ENCODE measurements at regions not wholly inside any gene's neighbourhood (a gene's known extent, or its start where the extent isn't known, plus 50 kb on each side); places are given as distances from the start of the nearest gene placed in this dataset.
A peak's percentile ranks its signal among the peaks of the same experiment; 100 is the strongest.

DNA sequence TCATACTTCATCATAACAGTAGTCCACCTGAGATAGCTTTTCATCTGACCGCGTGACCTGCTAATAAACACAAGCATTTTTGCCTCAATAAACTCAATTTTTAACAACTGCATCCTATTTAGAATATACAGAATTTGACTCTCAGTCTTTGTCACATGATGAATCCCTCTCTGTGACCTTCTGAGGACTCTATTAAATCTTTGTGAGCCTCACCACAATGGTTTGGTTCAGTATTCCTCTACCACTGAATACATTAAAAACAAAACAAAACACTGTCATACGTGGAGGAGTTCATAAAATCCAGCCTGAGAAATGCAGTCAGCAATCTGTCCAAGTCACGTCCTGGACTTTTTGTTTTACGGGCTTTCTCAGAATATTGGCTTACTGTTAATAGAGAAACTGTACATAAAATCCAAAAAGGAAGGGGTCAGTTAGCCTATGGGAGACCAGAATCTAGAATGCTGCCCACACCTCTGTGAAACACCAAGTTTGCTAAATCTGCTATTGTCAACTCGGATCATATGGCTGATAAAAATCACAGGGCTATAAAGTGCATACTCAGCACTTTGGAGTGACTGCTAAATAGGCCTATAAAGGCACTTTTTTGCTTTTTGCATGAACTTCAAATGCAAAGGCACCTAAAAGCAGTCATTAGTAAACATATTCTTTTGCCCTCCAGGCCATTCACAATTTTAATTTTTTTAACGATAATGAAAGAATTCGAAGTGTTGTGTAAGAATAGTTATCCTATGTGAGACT, 190.3 kb upstream of the HDDC2 start:
- Histone ChIP-seq H3K4me2 (ENCODE audit: insufficient read depth in 1 of 2, low read depth in 2 of 2, low read length in 2 of 2) (no peak overlapping the region), H4K91ac (replicated peaks; ENCODE audit: insufficient read length, low read length) (no peak overlapping the region), H2AK5ac (ENCODE audit: low read depth, low read length) (no peak overlapping the region), H3K79me1 (ENCODE audit: low read depth, low read length) (no peaks in the 10 kb centered on the region), H3K9me3 (ENCODE audit: insufficient read depth in 2 of 2, low read depth in 1 of 2, low read length in 1 of 2) (no peaks in the 10 kb centered on the region), H3K14ac (ENCODE audit: insufficient read length) (no peak overlapping the region), H2BK5ac (ENCODE audit: low read depth, low read length) (no peak overlapping the region), H3K27me3 (replicated peaks in 1 of 4; ENCODE audit: control insufficient read depth in 3 of 4, extremely low read depth in 1 of 4, insufficient read depth in 3 of 4, low read length in 3 of 4) (no peaks in the 10 kb centered on the region), H3K18ac (ENCODE audit: extremely low read depth, low read length) (no peak overlapping the region), H2BK120ac (replicated peaks; ENCODE audit: low read depth, low read length) (no peak overlapping the region), H3K4me3 (ENCODE audit: extremely low read depth in 1 of 4, insufficient read depth in 2 of 4, low read depth in 3 of 4, low read length in 4 of 4) (no peak overlapping the region), H3K9ac (replicated peaks in 1 of 4; ENCODE audit: extremely low read depth in 1 of 4, low read depth in 3 of 4, low read length in 3 of 4) (no peak overlapping the region), H2BK12ac (ENCODE audit: low read depth, low read length) (no peak overlapping the region), H3K4me1 (replicated peaks in 1 of 4; ENCODE audit: control insufficient read depth in 3 of 4, insufficient read depth in 4 of 4, low read length in 3 of 4) (no peaks in the 10 kb centered on the region), H3K56ac (replicated peaks; ENCODE audit: insufficient read length, low read depth, low read length) (no peak overlapping the region), H3K4ac (replicated peaks; ENCODE audit: insufficient read length, low read depth, low read length) (no peak overlapping the region), H4K20me1 (replicated peaks in 1 of 2; ENCODE audit: control insufficient read depth in 1 of 2, insufficient read depth in 2 of 2, low read length in 2 of 2) (no peaks in the 10 kb centered on the region), H3K36me3 (ENCODE audit: control insufficient read depth in 2 of 4, insufficient read depth in 4 of 4, low read length in 3 of 4) (no peaks in the 10 kb centered on the region), H2AFZ (ENCODE audit: low read length) (no peak overlapping the region), H3K79me2 (ENCODE audit: control insufficient read depth in 1 of 2, insufficient read depth in 2 of 2, low read length in 2 of 2) (no peaks in the 10 kb centered on the region), H3K27ac (ENCODE audit: low read depth, low read length) (no peak overlapping the region), H2BK20ac (ENCODE audit: low read length) (no peak overlapping the region), H2BK15ac (ENCODE audit: low read length) (no peak overlapping the region), H4K5ac (ENCODE audit: insufficient read length, low read depth, low read length) (no peak overlapping the region), H3K23me2 (ENCODE audit: low read depth, low read length) (no peaks in the 10 kb centered on the region; the same call in 1 of the 2 replicates), H3K23ac (ENCODE audit: insufficient read length) (no peak overlapping the region), H4K8ac (ENCODE audit: extremely low read depth, insufficient read depth, low read length) (no peak overlapping the region)
- WGBS, 2 experiments (ENCODE audit: extremely low coverage in 1 of 2, insufficient coverage in 1 of 2, insufficient read length in 1 of 2, insufficient replicate concordance in 2 of 2, low coverage in 1 of 2, low lambda C conversion rate in 2 of 2, missing lambda C conversion rate in 1 of 2) = 92% methylated on average over 8 of the region's 8 CpGs; no CpG with 5 or more reads in 1 of the 2 experiments
- FAIRE-seq (no peak), DNase-seq (ENCODE audit: low read depth in 1 of 2, low spot score in 2 of 2) (no peak)
- ChIA-PET POLR2A (ENCODE audit: partially characterized antibody) (no interaction called here), CTCF (ENCODE audit: partially characterized antibody) (no interaction called here)
- no peak for TF ChIP-seq HDAC2 (IDR thresholded peaks at IDR 0.05; ENCODE audit: borderline replicate concordance in 1 of 2, low read depth in 2 of 2, low read length in 2 of 2)
- peak; percentile 95 for TF ChIP-seq MAFK (IDR thresholded peaks at IDR 0.05; ENCODE audit: low read depth, low read length)
- TF ChIP-seq POLR2AphosphoS5 (IDR thresholded peaks at IDR 0.05; ENCODE audit: low read depth, low read length) = no peak

Data from H1 (cell line).